ENCODE measurements at regions not wholly inside any gene's neighbourhood (a gene's known extent, or its start where the extent isn't known, plus 50 kb on each side); places are given as distances from the start of the nearest gene placed in this dataset.

DNA sequence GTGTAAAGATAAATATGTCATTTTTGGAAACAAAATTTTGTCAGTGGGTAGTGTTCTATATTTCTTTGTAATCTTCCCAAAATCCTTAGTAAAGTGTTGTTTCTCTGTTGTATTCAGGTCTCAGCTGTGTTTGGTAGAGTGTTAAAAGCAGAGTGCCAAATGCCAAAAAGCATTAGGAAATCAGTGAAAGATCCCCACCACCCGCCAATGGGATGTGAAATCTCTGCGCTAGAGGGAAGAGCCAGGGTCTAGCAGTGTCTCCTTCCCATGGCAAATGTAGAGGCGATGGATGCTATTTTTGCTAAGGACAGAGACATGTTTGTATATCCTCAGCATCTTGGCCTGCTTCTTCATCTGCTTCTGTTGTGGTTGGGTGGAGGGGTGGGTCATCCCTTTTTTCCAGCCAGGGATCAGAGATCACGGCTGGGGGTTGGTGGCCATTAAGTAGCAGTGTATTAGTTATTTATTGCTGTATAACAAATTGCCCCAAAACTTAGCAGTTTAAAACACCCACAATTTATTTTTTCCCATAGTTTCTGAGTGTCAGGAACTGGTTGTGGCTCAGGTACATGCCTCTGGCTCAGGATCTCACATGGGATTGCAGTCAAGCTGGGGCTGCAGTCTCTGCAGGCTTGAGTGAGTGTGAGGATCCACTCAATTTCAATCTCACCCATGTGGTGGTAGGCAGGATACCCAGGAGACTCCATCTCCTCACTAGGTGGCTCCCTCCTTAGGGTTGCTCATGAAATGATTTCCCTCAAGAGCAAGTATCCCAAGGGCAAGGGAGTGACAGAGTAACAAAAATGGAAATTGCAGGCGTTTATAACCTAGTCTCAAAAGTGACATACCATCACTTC lies 211.9 kb downstream of the MYCN start:
- no peak for TF ChIP-seq EZH2 (IDR thresholded peaks at IDR 0.05; ENCODE audit: low read depth, low read length, severe bottlenecking)
- no peak for TF ChIP-seq GTF2F1 (IDR thresholded peaks at IDR 0.05; ENCODE audit: borderline replicate concordance, low read depth, low read length)
- TF ChIP-seq, protein P1, sequence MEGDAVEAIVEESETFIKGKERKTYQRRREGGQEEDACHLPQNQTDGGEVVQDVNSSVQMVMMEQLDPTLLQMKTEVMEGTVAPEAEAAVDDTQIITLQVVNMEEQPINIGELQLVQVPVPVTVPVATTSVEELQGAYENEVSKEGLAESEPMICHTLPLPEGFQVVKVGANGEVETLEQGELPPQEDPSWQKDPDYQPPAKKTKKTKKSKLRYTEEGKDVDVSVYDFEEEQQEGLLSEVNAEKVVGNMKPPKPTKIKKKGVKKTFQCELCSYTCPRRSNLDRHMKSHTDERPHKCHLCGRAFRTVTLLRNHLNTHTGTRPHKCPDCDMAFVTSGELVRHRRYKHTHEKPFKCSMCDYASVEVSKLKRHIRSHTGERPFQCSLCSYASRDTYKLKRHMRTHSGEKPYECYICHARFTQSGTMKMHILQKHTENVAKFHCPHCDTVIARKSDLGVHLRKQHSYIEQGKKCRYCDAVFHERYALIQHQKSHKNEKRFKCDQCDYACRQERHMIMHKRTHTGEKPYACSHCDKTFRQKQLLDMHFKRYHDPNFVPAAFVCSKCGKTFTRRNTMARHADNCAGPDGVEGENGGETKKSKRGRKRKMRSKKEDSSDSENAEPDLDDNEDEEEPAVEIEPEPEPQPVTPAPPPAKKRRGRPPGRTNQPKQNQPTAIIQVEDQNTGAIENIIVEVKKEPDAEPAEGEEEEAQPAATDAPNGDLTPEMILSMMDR (IDR thresholded peaks at IDR 0.05; ENCODE audit: control extremely low read depth in 1 of 3, insufficient read depth in 1 of 3, low read depth in 1 of 3, low read length in 3 of 3), result peak in 1 of 3 experiments; percentile 17; a peak in 2 of 4 replicates
- TF ChIP-seq, protein P2, sequence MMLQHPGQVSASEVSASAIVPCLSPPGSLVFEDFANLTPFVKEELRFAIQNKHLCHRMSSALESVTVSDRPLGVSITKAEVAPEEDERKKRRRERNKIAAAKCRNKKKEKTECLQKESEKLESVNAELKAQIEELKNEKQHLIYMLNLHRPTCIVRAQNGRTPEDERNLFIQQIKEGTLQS (IDR thresholded peaks at IDR 0.05; ENCODE audit: insufficient read depth, low read depth, low read length), result no peak
- no peak for TF ChIP-seq RNF2 (IDR thresholded peaks at IDR 0.05; ENCODE audit: borderline replicate concordance, low read depth, low read length, missing control alignments, poor library complexity, severe bottlenecking)
- no peak for TF ChIP-seq NRF1 (IDR thresholded peaks at IDR 0.05; ENCODE audit: low read depth, low read length)
- no peak for TF ChIP-seq POLR2AphosphoS5 (IDR thresholded peaks at IDR 0.05; ENCODE audit: low read depth, low read length)
- no peak for TF ChIP-seq MAFK (IDR thresholded peaks at IDR 0.05; ENCODE audit: low read depth, low read length)
- TF ChIP-seq POLR2A (IDR thresholded peaks at IDR 0.05; ENCODE audit: control extremely low read depth in 1 of 2, low read depth in 2 of 2, low read length in 2 of 2), result no peak
- no peak for TF ChIP-seq SIX5 (IDR thresholded peaks at IDR 0.05; ENCODE audit: low read depth, low read length)
- TF ChIP-seq, protein P3, sequence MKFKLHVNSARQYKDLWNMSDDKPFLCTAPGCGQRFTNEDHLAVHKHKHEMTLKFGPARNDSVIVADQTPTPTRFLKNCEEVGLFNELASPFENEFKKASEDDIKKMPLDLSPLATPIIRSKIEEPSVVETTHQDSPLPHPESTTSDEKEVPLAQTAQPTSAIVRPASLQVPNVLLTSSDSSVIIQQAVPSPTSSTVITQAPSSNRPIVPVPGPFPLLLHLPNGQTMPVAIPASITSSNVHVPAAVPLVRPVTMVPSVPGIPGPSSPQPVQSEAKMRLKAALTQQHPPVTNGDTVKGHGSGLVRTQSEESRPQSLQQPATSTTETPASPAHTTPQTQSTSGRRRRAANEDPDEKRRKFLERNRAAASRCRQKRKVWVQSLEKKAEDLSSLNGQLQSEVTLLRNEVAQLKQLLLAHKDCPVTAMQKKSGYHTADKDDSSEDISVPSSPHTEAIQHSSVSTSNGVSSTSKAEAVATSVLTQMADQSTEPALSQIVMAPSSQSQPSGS (IDR thresholded peaks at IDR 0.05; ENCODE audit: low read length), result no peak
- TF ChIP-seq, protein P4, sequence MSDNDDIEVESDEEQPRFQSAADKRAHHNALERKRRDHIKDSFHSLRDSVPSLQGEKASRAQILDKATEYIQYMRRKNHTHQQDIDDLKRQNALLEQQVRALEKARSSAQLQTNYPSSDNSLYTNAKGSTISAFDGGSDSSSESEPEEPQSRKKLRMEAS (IDR thresholded peaks at IDR 0.05), result no peak

Measured in H1 (cell line).